ENCODE measurements at regions not wholly inside any gene's neighbourhood (a gene's known extent, or its start where the extent isn't known, plus 50 kb on each side); places are given as distances from the start of the nearest gene placed in this dataset.

GRCh38 chr18:76258209-76258608, 236.8 kb downstream of the ZNF516 start:
- no peak for TF ChIP-seq EP300 (IDR thresholded peaks at IDR 0.05)
- TF ChIP-seq POLR2A (IDR thresholded peaks at IDR 0.05): no peak
- no peak for TF ChIP-seq CTCF (IDR thresholded peaks at IDR 0.05)
